ENCODE measurements at regions not wholly inside any gene's neighbourhood (a gene's known extent, or its start where the extent isn't known, plus 50 kb on each side); places are given as distances from the start of the nearest gene placed in this dataset.

GRCh38 chr10:64059884-64060283 lies 538.7 kb downstream of the REEP3 start:
- Histone ChIP-seq H3K79me2 (ENCODE audit: insufficient read depth, low read length) (no peaks in the 10 kb centered on the region), H3F3A (ENCODE audit: insufficient read depth, low read length) (no peaks in the 10 kb centered on the region), H3K9ac (ENCODE audit: low read length) (no peak overlapping the region), H4K20me1 (ENCODE audit: insufficient read depth, low read length) (no peaks in the 10 kb centered on the region), H3K4me1 (ENCODE audit: insufficient read depth, low read length, severe bottlenecking) (no peaks in the 10 kb centered on the region), H3K27me3 (ENCODE audit: insufficient read depth, low read length) (no peaks in the 10 kb centered on the region), H3K4me2 (ENCODE audit: low read length) (no peak overlapping the region), H3K36me3 (ENCODE audit: insufficient read depth, low read length) (no peaks in the 10 kb centered on the region), H3K9me2 (ENCODE audit: low read depth, low read length) (no peaks in the 10 kb centered on the region), H3K27ac (ENCODE audit: low read depth, low read length, poor library complexity, severe bottlenecking) (no peak overlapping the region), H3K9me3 (ENCODE audit: low read length) (no peaks in the 10 kb centered on the region), H2AFZ (ENCODE audit: low read length) (no peak overlapping the region), H3K4me3 (ENCODE audit: low read depth, low read length, poor library complexity, severe bottlenecking) (no peak overlapping the region)
- TF ChIP-seq CTCF (IDR thresholded peaks at IDR 0.05; ENCODE audit: low read length): no peak
- TF ChIP-seq EZH2 (IDR thresholded peaks at IDR 0.05; ENCODE audit: borderline replicate concordance, low read length): no peak

- H3K79me2 ChIP-seq (ENCODE audit: insufficient read depth, low read length): no peaks in the 10 kb centered on the region
- H3K27ac ChIP-seq (ENCODE audit: low read depth, low read length, poor library complexity, severe bottlenecking): no peak overlapping the region
- no peaks in the 10 kb centered on the region for H3K36me3 ChIP-seq (ENCODE audit: insufficient read depth, low read length)
- no peak for TF ChIP-seq CTCF (IDR thresholded peaks at IDR 0.05; ENCODE audit: low read length)
- TF ChIP-seq EZH2 (IDR thresholded peaks at IDR 0.05; ENCODE audit: borderline replicate concordance, low read length): no peak
- no peaks in the 10 kb centered on the region for H3K9me2 ChIP-seq (ENCODE audit: low read depth, low read length)
- no peak overlapping the region for H3K4me2 ChIP-seq (ENCODE audit: low read length)
- H3K4me1 ChIP-seq (ENCODE audit: insufficient read depth, low read length, severe bottlenecking): no peaks in the 10 kb centered on the region
- H4K20me1 ChIP-seq (ENCODE audit: insufficient read depth, low read length): no peaks in the 10 kb centered on the region
- no peak overlapping the region for H2AFZ ChIP-seq (ENCODE audit: low read length)
- H3K9ac ChIP-seq (ENCODE audit: low read length): no peak overlapping the region
- H3K27me3 ChIP-seq (ENCODE audit: insufficient read depth, low read length): no peaks in the 10 kb centered on the region
- no peak overlapping the region for H3K4me3 ChIP-seq (ENCODE audit: low read depth, low read length, poor library complexity, severe bottlenecking)
- no peaks in the 10 kb centered on the region for H3F3A ChIP-seq (ENCODE audit: insufficient read depth, low read length)
- H3K9me3 ChIP-seq (ENCODE audit: low read length): no peaks in the 10 kb centered on the region
Observed at GRCh38 chr10:64060389-64060788, 539.2 kb downstream of the REEP3 start.

- Histone ChIP-seq H3K4me2 (ENCODE audit: low read length) (no peak overlapping the region), H3F3A (ENCODE audit: insufficient read depth, low read length) (no peaks in the 10 kb centered on the region), H3K9me3 (ENCODE audit: low read length) (no peaks in the 10 kb centered on the region), H3K9me2 (ENCODE audit: low read depth, low read length) (no peaks in the 10 kb centered on the region), H2AFZ (ENCODE audit: low read length) (no peak overlapping the region), H3K36me3 (ENCODE audit: insufficient read depth, low read length) (no peaks in the 10 kb centered on the region), H3K4me3 (ENCODE audit: low read depth, low read length, poor library complexity, severe bottlenecking) (no peak overlapping the region), H3K79me2 (ENCODE audit: insufficient read depth, low read length) (no peaks in the 10 kb centered on the region), H3K4me1 (ENCODE audit: insufficient read depth, low read length, severe bottlenecking) (no peaks in the 10 kb centered on the region), H4K20me1 (ENCODE audit: insufficient read depth, low read length) (no peaks in the 10 kb centered on the region), H3K27me3 (ENCODE audit: insufficient read depth, low read length) (no peaks in the 10 kb centered on the region), H3K27ac (ENCODE audit: low read depth, low read length, poor library complexity, severe bottlenecking) (no peak overlapping the region), H3K9ac (ENCODE audit: low read length) (no peak overlapping the region)
- no peak for TF ChIP-seq CTCF (IDR thresholded peaks at IDR 0.05; ENCODE audit: low read length)
- TF ChIP-seq EZH2 (IDR thresholded peaks at IDR 0.05; ENCODE audit: borderline replicate concordance, low read length): no peak
Observed at GRCh38 chr10:64062793-64063192, 541.6 kb downstream of the REEP3 start.
